NT2/D1 (cell line): ENCODE measurements at regions not wholly inside any gene's neighbourhood (a gene's known extent, or its start where the extent isn't known, plus 50 kb on each side); places are given as distances from the start of the nearest gene placed in this dataset.

ENCODE experiments used
- DNase-seq: peaks from one replicate; pipeline ENCODE4 v3.0.0-alpha.2; 2011; ENCODE audit warnings: low read depth, low spot score
- H3K27me3 ChIP-seq: 2 replicates; pipeline ENCODE4 v1.6.0; 2011; ENCODE audit warnings: mild to moderate bottlenecking; ENCODE audit not compliant: insufficient read length, insufficient read depth
- H3K36me3 ChIP-seq: 2 replicates; pipeline ENCODE4 v1.6.1; 2011; ENCODE audit warnings: mild to moderate bottlenecking, low read length, mixed read lengths; ENCODE audit not compliant: insufficient read depth, insufficient read length
- H3K4me1 ChIP-seq: 2 replicates; pipeline ENCODE4 v1.5.1; 2011; ENCODE audit not compliant: insufficient read depth, insufficient read length
- H3K4me3 ChIP-seq: 2 replicates; pipeline ENCODE4 v1.5.1; 2011; ENCODE audit warnings: low read depth; ENCODE audit not compliant: insufficient read length
- H3K9ac ChIP-seq: 2 replicates; pipeline ENCODE4 v1.6.0; 2011; ENCODE audit warnings: low read depth; ENCODE audit not compliant: insufficient read length
- H3K9me3 ChIP-seq: 2 replicates; pipeline ENCODE4 v1.5.1; 2011; ENCODE audit warnings: mild to moderate bottlenecking, low read length; ENCODE audit not compliant: insufficient read depth
- SUZ12 ChIP-seq: IDR thresholded peaks from 2 replicates; pipeline ENCODE4 v1.6.1; 2011; ENCODE audit not compliant: insufficient read length, insufficient read depth; ENCODE audit errors: extremely low read depth
- YY1 ChIP-seq: IDR thresholded peaks from 2 replicates; pipeline ENCODE4 v1.6.1; 2011; ENCODE audit not compliant: insufficient read length, insufficient read depth
- ZNF274 ChIP-seq: IDR thresholded peaks from 2 replicates; pipeline ENCODE4 v1.6.1; 2011; ENCODE audit warnings: mild to moderate bottlenecking, low read depth, low read length

DNA sequence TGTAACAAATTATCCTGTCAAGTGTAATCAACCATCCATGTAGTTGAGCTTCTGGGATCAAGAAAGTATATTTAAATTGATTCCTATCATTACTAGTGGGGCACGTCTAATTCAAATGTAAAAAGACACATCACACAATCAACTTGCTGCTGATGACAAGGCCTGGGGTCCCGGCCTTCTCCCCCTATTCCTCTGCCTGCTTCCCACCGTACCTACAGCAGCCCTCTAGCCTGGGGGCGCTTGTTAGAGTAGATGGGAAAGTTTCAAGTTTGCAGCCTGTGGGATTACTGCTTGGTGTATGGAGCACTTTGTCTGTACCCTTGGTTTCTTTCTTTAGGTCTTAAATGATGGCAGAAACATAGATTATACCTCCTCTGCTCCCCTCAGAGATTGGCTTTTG, 333.3 kb upstream of the KYNU start:
- peaks cover 5% of the 10 kb centered on the region; the same call in 1 of the 2 replicates for H3K9me3 ChIP-seq
- DNase-seq: no peak
- H3K4me1 ChIP-seq: no peaks in the 10 kb centered on the region
- no peak for TF ChIP-seq SUZ12
- TF ChIP-seq ZNF274: no peak
- no peak for TF ChIP-seq YY1
- no peak overlapping the region for H3K4me3 ChIP-seq
- H3K36me3 ChIP-seq: no peaks in the 10 kb centered on the region
- H3K27me3 ChIP-seq: no peaks in the 10 kb centered on the region
- H3K9ac ChIP-seq: no peak overlapping the region

DNA sequence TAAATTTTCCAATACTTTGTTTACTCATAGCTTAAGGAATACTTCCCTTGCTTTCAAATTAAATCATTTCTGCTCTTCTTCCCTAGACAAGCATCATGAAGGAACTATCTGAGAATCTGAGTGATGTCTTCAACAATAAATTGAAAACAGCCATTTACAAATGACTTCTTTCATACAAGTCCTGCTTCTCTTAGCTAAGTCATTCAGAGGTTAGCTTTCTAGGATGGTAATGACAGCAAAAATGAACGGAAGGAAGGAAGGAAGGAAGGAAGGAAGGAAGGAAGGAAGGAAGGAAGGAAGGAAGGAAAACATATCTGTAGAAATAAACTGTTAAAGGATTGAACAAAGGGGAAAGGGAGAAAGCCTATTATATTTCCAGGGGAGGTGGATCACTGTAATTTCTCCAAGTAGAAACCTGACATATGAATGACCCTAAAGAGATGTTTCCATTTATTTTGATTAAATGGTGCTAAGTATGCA, 335.0 kb upstream of the KYNU start:
- no peak for DNase-seq
- H3K9me3 ChIP-seq: peaks cover 5% of the 10 kb centered on the region; the same call in 1 of the 2 replicates
- no peaks in the 10 kb centered on the region for H3K27me3 ChIP-seq
- H3K4me1 ChIP-seq: no peaks in the 10 kb centered on the region
- TF ChIP-seq ZNF274 (no peak), SUZ12 (no peak), YY1 (no peak)
- no peaks in the 10 kb centered on the region for H3K36me3 ChIP-seq
- H3K9ac ChIP-seq: no peak overlapping the region
- H3K4me3 ChIP-seq: no peak overlapping the region

DNA sequence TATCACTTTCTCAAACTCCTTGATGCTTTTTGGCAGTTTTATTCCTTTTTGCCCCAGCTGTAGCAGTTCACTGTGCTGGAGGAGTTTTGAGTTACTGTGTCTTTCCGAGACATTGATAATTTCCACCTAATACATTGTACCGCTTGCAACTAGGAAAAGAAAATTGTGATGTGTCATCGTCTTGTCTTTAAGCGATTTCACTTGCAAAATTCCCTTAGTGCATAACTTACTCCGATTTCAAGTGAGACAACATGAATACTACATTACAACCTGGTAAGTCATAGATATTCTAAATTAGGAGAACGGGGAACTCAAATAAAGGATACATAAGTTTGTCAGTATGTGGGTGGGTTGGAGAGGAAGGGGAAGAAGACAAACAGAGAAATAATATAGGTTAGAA, 340.5 kb upstream of the KYNU start:
- H3K36me3 ChIP-seq: no peaks in the 10 kb centered on the region
- no peaks in the 10 kb centered on the region for H3K4me1 ChIP-seq
- H3K9me3 ChIP-seq: no peaks in the 10 kb centered on the region
- H3K4me3 ChIP-seq: no peak overlapping the region
- H3K9ac ChIP-seq: no peak overlapping the region
- H3K27me3 ChIP-seq: no peaks in the 10 kb centered on the region
- no peak for TF ChIP-seq YY1
- no peak for TF ChIP-seq SUZ12
- TF ChIP-seq ZNF274: no peak
- DNase-seq: no peak

DNA sequence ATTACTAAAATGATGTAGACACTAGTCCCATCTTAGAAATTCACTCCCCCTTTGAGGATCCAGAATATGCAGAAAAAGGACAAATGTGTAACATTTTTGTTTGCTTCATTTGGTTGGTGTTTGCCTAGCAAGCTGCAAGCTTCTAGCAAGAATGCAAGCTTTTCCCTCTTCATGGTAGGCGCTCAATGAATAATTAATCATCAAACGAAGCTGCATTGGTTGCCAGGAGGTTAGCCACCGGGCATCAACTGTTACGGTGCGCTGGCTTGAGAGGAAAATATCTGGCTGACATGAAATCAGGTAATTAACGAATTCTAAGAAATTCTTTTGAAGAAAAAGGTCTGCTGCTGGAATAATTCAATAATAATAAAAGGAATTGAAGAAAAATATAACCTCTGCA, 341.0 kb upstream of the KYNU start:
- no peaks in the 10 kb centered on the region for H3K9me3 ChIP-seq
- no peaks in the 10 kb centered on the region for H3K36me3 ChIP-seq
- H3K9ac ChIP-seq: no peak overlapping the region
- H3K27me3 ChIP-seq: no peaks in the 10 kb centered on the region
- TF ChIP-seq ZNF274 (no peak), YY1 (no peak), SUZ12 (no peak)
- H3K4me1 ChIP-seq: no peaks in the 10 kb centered on the region
- no peak for DNase-seq
- no peak overlapping the region for H3K4me3 ChIP-seq

DNA sequence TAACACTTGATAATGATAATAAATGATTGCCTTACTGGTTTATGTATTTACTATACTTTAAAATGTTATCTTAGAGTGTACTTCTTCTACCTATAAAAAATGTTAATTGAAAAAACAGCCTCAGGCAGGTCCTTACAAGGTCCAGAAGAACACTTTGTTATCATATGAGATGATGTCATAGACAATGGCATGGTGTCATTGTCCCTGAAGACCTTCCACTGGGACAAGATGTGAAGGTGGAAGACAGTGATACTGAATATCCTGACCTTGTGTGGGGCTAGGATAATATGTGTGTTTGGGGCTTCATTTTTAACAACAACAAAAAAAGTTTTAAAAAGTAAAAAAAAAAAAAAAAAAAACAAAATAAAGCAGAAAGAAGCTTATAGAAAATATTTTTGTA, 342.2 kb upstream of the KYNU start:
- Histone ChIP-seq H3K4me3 (no peak overlapping the region), H3K27me3 (no peaks in the 10 kb centered on the region), H3K36me3 (no peaks in the 10 kb centered on the region), H3K9ac (no peak overlapping the region), H3K9me3 (no peaks in the 10 kb centered on the region), H3K4me1 (no peaks in the 10 kb centered on the region)
- no peak for DNase-seq
- TF ChIP-seq SUZ12 (no peak), YY1 (no peak), ZNF274 (no peak)

DNA sequence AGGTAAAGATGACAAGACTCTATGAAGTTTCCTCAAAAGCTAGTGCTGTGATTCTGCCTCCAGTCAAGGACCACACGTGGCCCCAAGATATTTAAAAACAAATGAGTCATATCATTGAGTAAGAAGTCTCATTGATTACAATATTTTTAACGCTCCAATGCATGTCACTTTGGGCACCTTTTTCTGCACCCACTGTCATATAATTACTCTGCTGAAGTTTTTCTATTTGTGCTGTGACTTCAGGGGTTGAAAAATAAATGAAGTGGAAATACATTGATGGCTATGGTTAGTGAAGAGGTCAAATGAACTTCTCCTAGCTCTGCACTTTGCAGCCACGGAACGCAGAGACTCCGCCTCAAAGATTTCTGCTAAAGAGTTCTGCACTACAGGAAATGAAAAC, 344.3 kb upstream of the KYNU start:
- no peaks in the 10 kb centered on the region for H3K9me3 ChIP-seq
- H3K27me3 ChIP-seq: no peaks in the 10 kb centered on the region
- H3K36me3 ChIP-seq: no peaks in the 10 kb centered on the region
- H3K4me1 ChIP-seq: no peaks in the 10 kb centered on the region
- no peak for TF ChIP-seq SUZ12
- no peak for TF ChIP-seq YY1
- TF ChIP-seq ZNF274: no peak
- no peak for DNase-seq
- H3K4me3 ChIP-seq: no peak overlapping the region
- H3K9ac ChIP-seq: no peak overlapping the region

DNA sequence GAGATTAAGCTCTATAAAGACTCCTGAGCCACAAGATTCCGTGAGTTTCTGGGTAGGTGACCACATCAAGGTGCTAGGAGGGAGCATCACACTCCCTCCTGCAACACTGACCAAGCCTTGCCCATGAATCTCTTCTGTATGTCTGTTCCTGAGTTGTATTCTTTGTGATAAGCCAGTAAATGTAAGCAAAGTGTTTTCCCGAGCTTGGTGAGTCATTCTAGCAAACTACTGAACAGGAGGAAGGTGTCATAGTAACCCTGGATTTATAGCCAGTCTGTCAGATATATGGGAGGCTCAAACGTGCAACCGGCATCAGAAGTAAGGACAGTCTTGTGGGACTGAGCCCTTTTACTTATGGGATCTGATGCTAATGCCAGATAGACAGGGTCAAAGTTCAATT, 346.1 kb upstream of the KYNU start:
- DNase-seq: no peak
- H3K9ac ChIP-seq: no peak overlapping the region
- H3K36me3 ChIP-seq: no peaks in the 10 kb centered on the region
- H3K4me1 ChIP-seq: no peaks in the 10 kb centered on the region
- no peaks in the 10 kb centered on the region for H3K9me3 ChIP-seq
- no peak overlapping the region for H3K4me3 ChIP-seq
- H3K27me3 ChIP-seq: no peaks in the 10 kb centered on the region
- no peak for TF ChIP-seq YY1
- TF ChIP-seq ZNF274: no peak
- no peak for TF ChIP-seq SUZ12

DNA sequence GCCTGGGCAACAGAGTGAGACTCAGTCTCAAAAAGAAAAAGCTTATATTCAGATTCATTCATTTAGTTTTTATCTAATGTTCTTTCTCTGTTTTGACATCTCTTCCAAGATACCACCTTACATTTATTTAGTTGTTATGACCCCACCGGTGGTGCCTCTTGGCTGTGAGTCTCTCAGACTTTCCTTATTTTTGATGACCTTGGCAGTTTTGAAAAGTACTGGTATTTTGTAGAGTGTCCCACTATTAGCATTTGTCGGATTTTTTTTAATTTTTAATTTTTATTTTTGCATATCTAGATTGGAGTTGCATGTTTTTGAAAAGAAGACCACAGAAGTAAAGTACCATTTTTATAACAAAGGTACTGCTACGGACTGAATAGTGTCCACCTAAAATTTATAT, 351.7 kb upstream of the KYNU start:
- Histone ChIP-seq H3K9ac (no peak overlapping the region), H3K9me3 (no peaks in the 10 kb centered on the region), H3K36me3 (no peaks in the 10 kb centered on the region), H3K27me3 (no peaks in the 10 kb centered on the region), H3K4me3 (no peak overlapping the region), H3K4me1 (no peaks in the 10 kb centered on the region)
- TF ChIP-seq YY1: no peak
- TF ChIP-seq SUZ12: no peak
- TF ChIP-seq ZNF274: no peak
- no peak for DNase-seq
